ENCODE measurements at regions not wholly inside any gene's neighbourhood (a gene's known extent, or its start where the extent isn't known, plus 50 kb on each side); places are given as distances from the start of the nearest gene placed in this dataset.

- H3K9me1 ChIP-seq (ENCODE audit: control insufficient read depth, extremely low read depth, insufficient read depth, low read length): no peaks in the 10 kb centered on the region
- H3K4me1 ChIP-seq (ENCODE audit: control insufficient read depth, extremely low read depth, insufficient read depth, low read length): peaks cover 27% of the 10 kb centered on the region
- FAIRE-seq (no peak), DNase-seq (ENCODE audit: low read depth, low spot score) (no peak)
- dilution Hi-C loops (cut with MboI; ENCODE audit: extremely low pct_ligation_motif_present, low sequenced_read_pairs): no loop called here
- H3K4me3 ChIP-seq (ENCODE audit: control insufficient read depth in 2 of 3, extremely low read depth in 1 of 3, insufficient read depth in 2 of 3, low read depth in 1 of 3, low read length in 3 of 3): no peak overlapping the region
- H3K27me3 ChIP-seq (ENCODE audit: control insufficient read depth, extremely low read depth, insufficient read depth, low read length): no peaks in the 10 kb centered on the region
- H3K4me2 ChIP-seq (ENCODE audit: control insufficient read depth, extremely low read depth, insufficient read depth, low read depth, low read length): no peak overlapping the region
- no peaks in the 10 kb centered on the region for H3K9me3 ChIP-seq (ENCODE audit: control insufficient read depth, low read depth, low read length)
- no peak for TF ChIP-seq CTCF (optimal IDR thresholded peaks at IDR 0.05 in 1 of 3, IDR thresholded peaks at IDR 0.05 in 1 of 3, conservative IDR thresholded peaks at IDR 0.05 in 1 of 3; ENCODE audit: extremely low read depth in 1 of 3, insufficient read depth in 2 of 3, low read length in 3 of 3)
- H2AFZ ChIP-seq (ENCODE audit: control insufficient read depth, low read length): no peak overlapping the region
- no peaks in the 10 kb centered on the region for H3K79me2 ChIP-seq (ENCODE audit: control insufficient read depth, insufficient read depth, low read length)
- H3K36me3 ChIP-seq (ENCODE audit: control insufficient read depth in 2 of 2, extremely low read depth in 1 of 2, insufficient read depth in 2 of 2, low read length in 2 of 2): no peaks in the 10 kb centered on the region
- no peaks in the 10 kb centered on the region for H4K20me1 ChIP-seq (ENCODE audit: control insufficient read depth, extremely low read depth, insufficient read depth, low read length)
- H3K9ac ChIP-seq (ENCODE audit: control insufficient read depth, extremely low read depth, insufficient read depth, low read length): no peak overlapping the region
- no peak overlapping the region for H3K27ac ChIP-seq (ENCODE audit: control insufficient read depth, insufficient read depth, low read length)
Observed at GRCh38 chr2:234195516-234195915, 145.0 kb downstream of the SPP2 start.

- DNase-seq (ENCODE audit: low read depth, low spot score) (no peak), FAIRE-seq (peak; percentile 91)
- dilution Hi-C loops (cut with MboI; ENCODE audit: extremely low pct_ligation_motif_present, low sequenced_read_pairs): no loop called here
- Histone ChIP-seq H3K9ac (ENCODE audit: control insufficient read depth, extremely low read depth, insufficient read depth, low read length) (no peak overlapping the region), H3K4me3 (ENCODE audit: control insufficient read depth in 2 of 3, extremely low read depth in 1 of 3, insufficient read depth in 2 of 3, low read depth in 1 of 3, low read length in 3 of 3) (no peak overlapping the region), H3K4me2 (ENCODE audit: control insufficient read depth, extremely low read depth, insufficient read depth, low read depth, low read length) (peak overlapping the region; percentile 55), H3K36me3 (ENCODE audit: control insufficient read depth in 2 of 2, extremely low read depth in 1 of 2, insufficient read depth in 2 of 2, low read length in 2 of 2) (no peaks in the 10 kb centered on the region), H3K9me3 (ENCODE audit: control insufficient read depth, low read depth, low read length) (no peaks in the 10 kb centered on the region), H2AFZ (ENCODE audit: control insufficient read depth, low read length) (peak overlapping the region; percentile 14), H3K27me3 (ENCODE audit: control insufficient read depth, extremely low read depth, insufficient read depth, low read length) (no peaks in the 10 kb centered on the region), H4K20me1 (ENCODE audit: control insufficient read depth, extremely low read depth, insufficient read depth, low read length) (no peaks in the 10 kb centered on the region), H3K9me1 (ENCODE audit: control insufficient read depth, extremely low read depth, insufficient read depth, low read length) (no peaks in the 10 kb centered on the region), H3K4me1 (ENCODE audit: control insufficient read depth, extremely low read depth, insufficient read depth, low read length) (peaks cover 36% of the 10 kb centered on the region), H3K27ac (ENCODE audit: control insufficient read depth, insufficient read depth, low read length) (peak overlapping the region; percentile 30), H3K79me2 (ENCODE audit: control insufficient read depth, insufficient read depth, low read length) (no peaks in the 10 kb centered on the region)
- TF ChIP-seq EZH2 (IDR thresholded peaks at IDR 0.05; ENCODE audit: low read length) (no peak), CTCF (optimal IDR thresholded peaks at IDR 0.05 in 1 of 3, IDR thresholded peaks at IDR 0.05 in 1 of 3, conservative IDR thresholded peaks at IDR 0.05 in 1 of 3; ENCODE audit: extremely low read depth in 1 of 3, insufficient read depth in 2 of 3, low read length in 3 of 3) (no peak)
Observed at GRCh38 chr2:234193977-234194563, 143.6 kb downstream of the SPP2 start.

Measured in keratinocyte (primary cell).